Muscle layer of duodenum (tissue), 2 donors: ENCODE measurements at regions not wholly inside any gene's neighbourhood (a gene's known extent, or its start where the extent isn't known, plus 50 kb on each side); places are given as distances from the start of the nearest gene placed in this dataset.
A peak's percentile ranks its signal among the peaks of the same experiment; 100 is the strongest.
"Not testable (repeated sequence)": the region's sequence is repeated elsewhere in the genome, so short reads cannot be mapped to it uniquely, and the experiment has no call there.

Experiments
- H3K27ac ChIP-seq: one replicate; pipeline ENCODE4 v1.7.0; 2013; ENCODE audit warnings: mild to moderate bottlenecking, low read length
- H3K27me3 ChIP-seq: one replicate; pipeline ENCODE4 v1.7.0; 2013; ENCODE audit warnings: low read depth, mild to moderate bottlenecking, control low read depth, low read length
- H3K36me3 ChIP-seq, 2 donors: one replicate each; pipeline ENCODE4 v1.7.0; 2013; ENCODE audit warnings: low read length in 2 of 2, control low read depth in 1 of 2, mild to moderate bottlenecking in 1 of 2; ENCODE audit not compliant: insufficient read depth in 2 of 2, control insufficient read depth in 1 of 2
- H3K4me1 ChIP-seq, 2 donors: one replicate each; pipeline ENCODE4 v1.7.0; 2013; ENCODE audit warnings: low read length in 2 of 2, mild to moderate bottlenecking in 2 of 2, control low read depth in 1 of 2, moderate library complexity in 1 of 2; ENCODE audit not compliant: insufficient read depth in 2 of 2, control insufficient read depth in 1 of 2
- H3K4me3 ChIP-seq, 2 donors: one replicate each; pipeline ENCODE4 v1.7.0; 2013; ENCODE audit warnings: low read length in 2 of 2, low read depth in 1 of 2, mild to moderate bottlenecking in 1 of 2
- H3K9me3 ChIP-seq, 2 donors: one replicate each; pipeline ENCODE4 v1.7.0; 2013; ENCODE audit warnings: low read length in 2 of 2, control low read depth in 1 of 2, mild to moderate bottlenecking in 1 of 2; ENCODE audit not compliant: control insufficient read depth in 1 of 2
- donor health status: healthy.

DNA sequence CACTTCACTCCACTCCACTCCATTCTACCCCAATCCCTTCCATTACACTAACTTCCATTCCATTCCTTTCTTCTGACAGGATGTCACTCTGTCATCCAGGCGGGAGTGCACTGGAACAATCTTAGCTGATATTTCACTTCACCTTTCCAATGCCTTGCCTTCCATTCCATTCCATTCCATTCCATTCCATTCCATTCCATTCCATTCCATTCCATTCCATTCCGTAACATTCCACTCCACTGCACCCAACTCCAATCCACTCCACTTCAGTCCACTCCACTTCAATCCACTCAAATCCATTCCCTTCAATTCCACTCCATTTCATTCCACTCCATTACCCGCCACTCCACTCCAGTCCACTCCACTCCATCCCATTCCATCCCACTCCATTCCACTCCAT, 1099.4 kb downstream of the TSPY10 start:
- Histone ChIP-seq H3K4me1 (no peaks in the 10 kb centered on the region), H3K9me3 (peaks cover 0 to 9% of the 10 kb centered on the region in 2 donors), H3K36me3 (no peaks in the 10 kb centered on the region), H3K4me3 (no peak overlapping the region), H3K27me3 (no peaks in the 10 kb centered on the region), H3K27ac (no peak overlapping the region)

DNA sequence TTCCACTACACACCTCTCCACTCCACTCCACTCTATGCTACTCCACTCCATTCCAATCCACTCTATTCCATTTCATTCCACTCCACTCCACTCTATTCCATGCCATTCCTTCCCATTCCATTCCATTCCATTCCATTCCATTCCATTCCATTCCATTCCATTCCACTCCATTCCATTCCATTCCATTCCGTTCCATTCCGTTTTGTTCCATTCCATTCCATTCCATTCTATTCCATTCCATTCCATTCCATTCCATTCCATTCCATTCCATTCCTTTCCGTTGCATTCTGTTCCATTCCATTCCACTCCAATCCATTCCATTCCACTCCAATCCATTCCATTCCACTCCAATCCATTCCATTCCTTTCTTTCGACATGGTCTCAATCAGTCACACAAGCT, 1121.1 kb downstream of the TSPY10 start:
- H3K27me3 ChIP-seq, H3K27ac ChIP-seq, H3K4me3 ChIP-seq, H3K4me1 ChIP-seq, H3K36me3 ChIP-seq: not testable (repeated sequence)
- H3K9me3 ChIP-seq = peaks cover 0 to 19% of the 10 kb centered on the region in 2 donors

- peaks cover 0 to 61% of the 10 kb centered on the region in 2 donors for H3K9me3 ChIP-seq
- not testable (repeated sequence) for H3K36me3 ChIP-seq, H3K4me1 ChIP-seq, H3K4me3 ChIP-seq, H3K27ac ChIP-seq, H3K27me3 ChIP-seq
Observed at GRCh38 chrY:10657120-10657519, 1129.4 kb downstream of the TSPY10 start.

GRCh38 chrY:10666785-10667184, 1139.1 kb downstream of the TSPY10 start:
- Histone ChIP-seq H3K4me1 (no peaks in the 10 kb centered on the region), H3K9me3 (peaks cover 0 to 36% of the 10 kb centered on the region in 2 donors), H3K27me3 (no peaks in the 10 kb centered on the region), H3K27ac (no peak overlapping the region), H3K36me3 (no peaks in the 10 kb centered on the region), H3K4me3 (peak overlapping the region in 1 of 2 donors; percentile 0)

DNA sequence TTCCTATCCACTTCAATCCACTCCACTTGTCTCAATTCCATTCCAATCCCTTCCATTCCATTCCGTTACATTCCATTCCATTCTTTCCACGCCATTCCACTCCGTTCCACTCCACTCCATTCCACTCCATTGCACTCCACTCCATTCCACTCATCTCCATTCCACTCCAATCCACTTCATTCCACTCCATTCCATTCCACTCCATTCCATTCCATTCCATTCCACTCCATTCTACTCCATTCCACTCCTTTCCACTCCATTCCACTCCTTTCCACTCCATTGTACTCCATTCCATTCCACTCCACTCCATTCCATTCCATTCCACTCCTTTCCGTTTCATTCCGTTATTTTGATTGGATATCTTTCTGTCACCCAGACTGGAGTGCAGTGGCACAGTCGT, 1158.7 kb downstream of the TSPY10 start:
- Histone ChIP-seq H3K27ac (no peak overlapping the region), H3K27me3 (no peaks in the 10 kb centered on the region), H3K4me3 (no peak overlapping the region), H3K4me1 (no peaks in the 10 kb centered on the region), H3K9me3 (peaks cover 9 to 40% of the 10 kb centered on the region in 2 donors), H3K36me3 (no peaks in the 10 kb centered on the region)
